ENCODE measurements at regions not wholly inside any gene's neighbourhood (a gene's known extent, or its start where the extent isn't known, plus 50 kb on each side); places are given as distances from the start of the nearest gene placed in this dataset.

GRCh38 chr3:31290046-31290445 is 242.7 kb upstream of the STT3B start:
- Histone ChIP-seq H3K4me1 (ENCODE audit: insufficient read depth, low read length, severe bottlenecking) (no peaks in the 10 kb centered on the region), H3K27me3 (ENCODE audit: insufficient read depth, low read length) (no peaks in the 10 kb centered on the region), H3F3A (ENCODE audit: insufficient read depth, low read length) (no peaks in the 10 kb centered on the region), H3K9me2 (ENCODE audit: low read depth, low read length) (no peaks in the 10 kb centered on the region), H3K36me3 (ENCODE audit: insufficient read depth, low read length) (no peaks in the 10 kb centered on the region), H3K9me3 (ENCODE audit: low read length) (no peaks in the 10 kb centered on the region), H3K4me3 (ENCODE audit: low read depth, low read length, poor library complexity, severe bottlenecking) (no peak overlapping the region), H3K27ac (ENCODE audit: low read depth, low read length, poor library complexity, severe bottlenecking) (no peak overlapping the region), H3K9ac (ENCODE audit: low read length) (no peak overlapping the region), H3K79me2 (ENCODE audit: insufficient read depth, low read length) (no peaks in the 10 kb centered on the region), H4K20me1 (ENCODE audit: insufficient read depth, low read length) (no peaks in the 10 kb centered on the region), H3K4me2 (ENCODE audit: low read length) (no peak overlapping the region), H2AFZ (ENCODE audit: low read length) (no peak overlapping the region)
- TF ChIP-seq, protein P1, sequence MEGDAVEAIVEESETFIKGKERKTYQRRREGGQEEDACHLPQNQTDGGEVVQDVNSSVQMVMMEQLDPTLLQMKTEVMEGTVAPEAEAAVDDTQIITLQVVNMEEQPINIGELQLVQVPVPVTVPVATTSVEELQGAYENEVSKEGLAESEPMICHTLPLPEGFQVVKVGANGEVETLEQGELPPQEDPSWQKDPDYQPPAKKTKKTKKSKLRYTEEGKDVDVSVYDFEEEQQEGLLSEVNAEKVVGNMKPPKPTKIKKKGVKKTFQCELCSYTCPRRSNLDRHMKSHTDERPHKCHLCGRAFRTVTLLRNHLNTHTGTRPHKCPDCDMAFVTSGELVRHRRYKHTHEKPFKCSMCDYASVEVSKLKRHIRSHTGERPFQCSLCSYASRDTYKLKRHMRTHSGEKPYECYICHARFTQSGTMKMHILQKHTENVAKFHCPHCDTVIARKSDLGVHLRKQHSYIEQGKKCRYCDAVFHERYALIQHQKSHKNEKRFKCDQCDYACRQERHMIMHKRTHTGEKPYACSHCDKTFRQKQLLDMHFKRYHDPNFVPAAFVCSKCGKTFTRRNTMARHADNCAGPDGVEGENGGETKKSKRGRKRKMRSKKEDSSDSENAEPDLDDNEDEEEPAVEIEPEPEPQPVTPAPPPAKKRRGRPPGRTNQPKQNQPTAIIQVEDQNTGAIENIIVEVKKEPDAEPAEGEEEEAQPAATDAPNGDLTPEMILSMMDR (IDR thresholded peaks at IDR 0.05; ENCODE audit: low read length): no peak
- TF ChIP-seq EZH2 (IDR thresholded peaks at IDR 0.05; ENCODE audit: borderline replicate concordance, low read length): no peak

DNA sequence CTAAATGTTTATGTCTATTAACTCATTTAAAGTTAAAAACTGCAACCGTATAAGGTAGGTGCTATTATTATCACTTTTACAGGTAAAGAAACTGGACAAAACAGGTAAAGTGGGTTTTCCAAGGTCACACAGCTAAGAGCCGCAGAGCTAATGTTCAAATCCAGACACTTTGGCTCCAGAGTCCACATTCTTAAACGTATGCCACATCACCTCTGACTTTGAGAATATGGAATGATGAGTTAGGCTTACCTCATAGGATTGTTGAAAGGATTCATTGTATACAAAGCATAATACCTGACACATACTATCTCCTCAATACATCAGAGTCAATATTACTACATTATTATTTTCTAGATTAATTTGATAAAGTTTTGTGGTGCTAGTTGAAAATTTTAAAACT is 240.9 kb upstream of the STT3B start:
- Histone ChIP-seq H4K20me1 (ENCODE audit: insufficient read depth, low read length) (no peaks in the 10 kb centered on the region), H3K4me3 (ENCODE audit: low read depth, low read length, poor library complexity, severe bottlenecking) (no peak overlapping the region), H3K27me3 (ENCODE audit: insufficient read depth, low read length) (no peaks in the 10 kb centered on the region), H3K27ac (ENCODE audit: low read depth, low read length, poor library complexity, severe bottlenecking) (no peak overlapping the region), H3K36me3 (ENCODE audit: insufficient read depth, low read length) (no peaks in the 10 kb centered on the region), H3K4me2 (ENCODE audit: low read length) (no peak overlapping the region), H3K4me1 (ENCODE audit: insufficient read depth, low read length, severe bottlenecking) (no peaks in the 10 kb centered on the region), H3K9me3 (ENCODE audit: low read length) (no peaks in the 10 kb centered on the region), H3K9me2 (ENCODE audit: low read depth, low read length) (no peaks in the 10 kb centered on the region), H3K9ac (ENCODE audit: low read length) (no peak overlapping the region), H3K79me2 (ENCODE audit: insufficient read depth, low read length) (no peaks in the 10 kb centered on the region), H3F3A (ENCODE audit: insufficient read depth, low read length) (no peaks in the 10 kb centered on the region), H2AFZ (ENCODE audit: low read length) (no peak overlapping the region)
- no peak for TF ChIP-seq EZH2 (IDR thresholded peaks at IDR 0.05; ENCODE audit: borderline replicate concordance, low read length)
- TF ChIP-seq, protein P1 (IDR thresholded peaks at IDR 0.05; ENCODE audit: low read length): no peak

DNA sequence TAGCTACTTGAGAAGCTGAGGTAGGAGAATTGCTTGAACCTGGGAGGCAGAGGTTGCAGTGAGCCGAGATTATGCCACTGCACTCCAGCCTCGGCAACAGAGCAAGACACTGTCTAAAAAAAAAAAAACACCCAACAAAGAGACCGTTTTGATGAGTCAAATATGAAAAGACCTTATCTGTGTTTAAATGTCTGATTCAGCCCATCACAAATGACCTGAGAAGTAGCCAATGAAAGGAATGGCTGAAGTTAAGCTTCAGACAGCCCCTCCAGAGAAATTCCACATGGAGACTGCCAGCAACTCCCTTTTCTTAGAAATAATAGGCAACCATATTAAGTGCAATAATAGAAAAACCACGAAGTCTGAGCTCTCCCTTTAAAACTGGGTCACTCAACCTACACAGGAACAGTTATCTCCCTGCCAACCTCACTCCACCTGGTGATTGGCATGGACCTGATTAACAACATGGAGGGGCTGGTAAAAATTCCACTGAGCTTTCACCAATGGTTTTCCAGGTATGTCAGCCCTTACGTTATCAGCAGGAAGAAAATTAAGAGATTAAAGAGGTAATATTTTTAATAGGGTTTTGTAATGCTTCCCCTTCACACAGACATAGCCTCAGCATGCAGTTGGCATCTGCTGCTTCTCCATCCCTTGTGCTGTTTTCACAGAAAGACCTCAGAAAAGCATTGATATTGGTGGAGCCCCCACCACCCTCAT is 238.1 kb upstream of the STT3B start:
- no peak overlapping the region for H3K27ac ChIP-seq (ENCODE audit: low read depth, low read length, poor library complexity, severe bottlenecking)
- H3K36me3 ChIP-seq (ENCODE audit: insufficient read depth, low read length): no peaks in the 10 kb centered on the region
- no peaks in the 10 kb centered on the region for H3K9me3 ChIP-seq (ENCODE audit: low read length)
- no peak overlapping the region for H3K4me2 ChIP-seq (ENCODE audit: low read length)
- no peaks in the 10 kb centered on the region for H3K79me2 ChIP-seq (ENCODE audit: insufficient read depth, low read length)
- no peaks in the 10 kb centered on the region for H3F3A ChIP-seq (ENCODE audit: insufficient read depth, low read length)
- no peaks in the 10 kb centered on the region for H3K9me2 ChIP-seq (ENCODE audit: low read depth, low read length)
- H2AFZ ChIP-seq (ENCODE audit: low read length): no peak overlapping the region
- no peak overlapping the region for H3K9ac ChIP-seq (ENCODE audit: low read length)
- no peak overlapping the region for H3K4me3 ChIP-seq (ENCODE audit: low read depth, low read length, poor library complexity, severe bottlenecking)
- no peaks in the 10 kb centered on the region for H3K27me3 ChIP-seq (ENCODE audit: insufficient read depth, low read length)
- H4K20me1 ChIP-seq (ENCODE audit: insufficient read depth, low read length): no peaks in the 10 kb centered on the region
- no peaks in the 10 kb centered on the region for H3K4me1 ChIP-seq (ENCODE audit: insufficient read depth, low read length, severe bottlenecking)
- TF ChIP-seq EZH2 (IDR thresholded peaks at IDR 0.05; ENCODE audit: borderline replicate concordance, low read length): no peak
- TF ChIP-seq, protein P1 (IDR thresholded peaks at IDR 0.05; ENCODE audit: low read length): no peak
